ENCODE measurements at regions not wholly inside any gene's neighbourhood (a gene's known extent, or its start where the extent isn't known, plus 50 kb on each side); places are given as distances from the start of the nearest gene placed in this dataset.

DNA sequence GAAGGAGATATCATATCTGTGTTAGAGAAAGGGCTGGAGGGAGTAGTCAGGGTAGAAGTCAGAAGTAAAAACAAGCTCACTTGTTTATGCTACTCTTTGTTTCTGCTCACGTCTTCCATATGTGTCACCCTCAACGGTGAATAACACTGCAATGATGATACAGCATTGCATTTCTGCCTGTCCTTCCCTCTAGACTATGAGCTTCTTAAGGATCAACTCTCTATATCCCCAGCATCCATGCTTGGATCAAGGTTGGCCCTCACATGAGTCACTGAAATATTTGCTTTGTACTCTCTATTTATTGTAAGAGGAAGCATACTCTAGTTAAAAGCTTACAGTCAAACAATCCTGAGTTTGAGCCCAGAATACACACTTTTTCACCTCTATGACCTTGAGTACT lies 406.0 kb downstream of the RFC3 start:
- Histone ChIP-seq H3K36me3 (ENCODE audit: control insufficient read depth, insufficient read depth, low read length) (no peaks in the 10 kb centered on the region), H3K4me3 (ENCODE audit: extremely low read depth, insufficient read depth, low read length, poor library complexity, severe bottlenecking) (no peak overlapping the region), H3K4me1 (ENCODE audit: control insufficient read depth, insufficient read depth, low read length, poor library complexity, severe bottlenecking) (no peaks in the 10 kb centered on the region), H3K27ac (ENCODE audit: low read depth, low read length, severe bottlenecking) (no peak overlapping the region), H3K9me3 (ENCODE audit: control insufficient read depth, low read length) (no peaks in the 10 kb centered on the region)
- 86 to 88% methylated on average over 2 of the region's 2 CpGs for WGBS, 2 experiments (ENCODE audit: insufficient coverage in 2 of 2)

GRCh38 chr13:34224877-34225276 lies 406.9 kb downstream of the RFC3 start:
- no peak overlapping the region for H3K4me3 ChIP-seq (ENCODE audit: extremely low read depth, insufficient read depth, low read length, poor library complexity, severe bottlenecking)
- H3K9me3 ChIP-seq (ENCODE audit: control insufficient read depth, low read length) = no peaks in the 10 kb centered on the region
- H3K4me1 ChIP-seq (ENCODE audit: control insufficient read depth, insufficient read depth, low read length, poor library complexity, severe bottlenecking) = no peaks in the 10 kb centered on the region
- H3K36me3 ChIP-seq (ENCODE audit: control insufficient read depth, insufficient read depth, low read length) = no peaks in the 10 kb centered on the region
- H3K27ac ChIP-seq (ENCODE audit: low read depth, low read length, severe bottlenecking) = no peak overlapping the region
- WGBS, 2 experiments (ENCODE audit: insufficient coverage in 2 of 2) = 98 to 100% methylated on average over 10 of the region's 10 CpGs

GRCh38 chr13:34230271-34230670 lies 412.3 kb downstream of the RFC3 start:
- H3K9me3 ChIP-seq (ENCODE audit: control insufficient read depth, low read length) = no peaks in the 10 kb centered on the region
- H3K4me1 ChIP-seq (ENCODE audit: control insufficient read depth, insufficient read depth, low read length, poor library complexity, severe bottlenecking) = no peaks in the 10 kb centered on the region
- H3K4me3 ChIP-seq (ENCODE audit: extremely low read depth, insufficient read depth, low read length, poor library complexity, severe bottlenecking) = no peak overlapping the region
- no peak overlapping the region for H3K27ac ChIP-seq (ENCODE audit: low read depth, low read length, severe bottlenecking)
- H3K36me3 ChIP-seq (ENCODE audit: control insufficient read depth, insufficient read depth, low read length) = no peaks in the 10 kb centered on the region

GRCh38 chr13:34241332-34241731 lies 423.4 kb downstream of the RFC3 start:
- Histone ChIP-seq H3K4me3 (ENCODE audit: extremely low read depth, insufficient read depth, low read length, poor library complexity, severe bottlenecking) (no peak overlapping the region), H3K27ac (ENCODE audit: low read depth, low read length, severe bottlenecking) (no peak overlapping the region), H3K9me3 (ENCODE audit: control insufficient read depth, low read length) (no peaks in the 10 kb centered on the region), H3K36me3 (ENCODE audit: control insufficient read depth, insufficient read depth, low read length) (no peaks in the 10 kb centered on the region), H3K4me1 (ENCODE audit: control insufficient read depth, insufficient read depth, low read length, poor library complexity, severe bottlenecking) (no peaks in the 10 kb centered on the region)
- WGBS, 2 experiments (ENCODE audit: insufficient coverage in 2 of 2) = 88 to 91% methylated on average over 5 of the region's 5 CpGs

GRCh38 chr13:34243403-34243802 lies 425.5 kb downstream of the RFC3 start:
- H3K27ac ChIP-seq (ENCODE audit: low read depth, low read length, severe bottlenecking) = no peak overlapping the region
- no peaks in the 10 kb centered on the region for H3K9me3 ChIP-seq (ENCODE audit: control insufficient read depth, low read length)
- WGBS, 2 experiments (ENCODE audit: insufficient coverage in 2 of 2) = 100% methylated on average over 1 to 2 of the region's 3 CpGs
- no peak overlapping the region for H3K4me3 ChIP-seq (ENCODE audit: extremely low read depth, insufficient read depth, low read length, poor library complexity, severe bottlenecking)
- H3K4me1 ChIP-seq (ENCODE audit: control insufficient read depth, insufficient read depth, low read length, poor library complexity, severe bottlenecking) = no peaks in the 10 kb centered on the region
- H3K36me3 ChIP-seq (ENCODE audit: control insufficient read depth, insufficient read depth, low read length) = no peaks in the 10 kb centered on the region

DNA sequence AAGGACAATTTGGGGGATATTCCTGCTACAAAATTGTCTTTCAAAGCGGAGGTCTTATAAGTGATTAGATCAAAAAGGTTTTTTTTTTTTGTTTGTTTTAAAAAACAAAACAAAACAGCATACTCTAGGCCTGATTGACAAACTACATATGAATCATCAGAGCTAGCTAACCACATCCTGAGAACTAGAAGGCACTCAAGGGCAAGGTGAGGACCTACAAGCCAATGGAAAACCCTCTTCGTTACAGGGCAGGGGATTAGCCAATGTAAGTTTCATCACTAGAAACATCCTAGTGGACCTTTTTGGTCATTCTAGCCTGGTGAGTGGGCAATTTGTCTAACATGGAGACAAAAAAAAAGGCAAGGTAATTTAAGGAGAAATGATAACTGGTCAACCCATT lies 428.6 kb downstream of the RFC3 start:
- 100% methylated on average over 1 of the region's 2 CpGs for WGBS, 2 experiments (ENCODE audit: insufficient coverage in 2 of 2)
- Histone ChIP-seq H3K9me3 (ENCODE audit: control insufficient read depth, low read length) (no peaks in the 10 kb centered on the region), H3K4me3 (ENCODE audit: extremely low read depth, insufficient read depth, low read length, poor library complexity, severe bottlenecking) (no peak overlapping the region)

DNA sequence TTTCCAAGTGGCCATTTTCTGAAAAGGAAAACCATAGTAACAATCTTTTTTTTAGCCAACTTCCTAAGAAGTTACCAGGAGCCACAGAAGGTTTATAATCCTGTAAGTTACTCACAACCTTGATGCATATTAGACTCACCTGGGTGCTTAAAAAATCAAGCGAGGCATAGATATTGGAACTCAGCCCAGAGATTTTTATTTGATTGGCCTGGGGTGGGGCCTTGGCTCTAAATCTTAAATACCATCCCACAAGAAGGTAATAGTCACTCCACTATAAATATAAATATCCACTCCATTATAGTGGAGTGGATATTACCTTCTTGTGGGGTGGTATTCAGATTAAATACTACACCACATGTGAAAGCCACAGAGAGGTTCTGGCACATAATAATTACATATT lies 429.6 kb downstream of the RFC3 start:
- Histone ChIP-seq H3K9me3 (ENCODE audit: control insufficient read depth, low read length) (no peaks in the 10 kb centered on the region), H3K36me3 (ENCODE audit: control insufficient read depth, insufficient read depth, low read length) (no peaks in the 10 kb centered on the region), H3K4me1 (ENCODE audit: control insufficient read depth, insufficient read depth, low read length, poor library complexity, severe bottlenecking) (no peaks in the 10 kb centered on the region), H3K4me3 (ENCODE audit: extremely low read depth, insufficient read depth, low read length, poor library complexity, severe bottlenecking) (no peak overlapping the region), H3K27ac (ENCODE audit: low read depth, low read length, severe bottlenecking) (no peak overlapping the region)
- WGBS, 2 experiments (ENCODE audit: insufficient coverage in 2 of 2) = no CpG with 5 or more reads among the region's 1 CpG

More for the DNA sequence above, 428.6 kb downstream of the RFC3 start:
- H3K27ac ChIP-seq (ENCODE audit: low read depth, low read length, severe bottlenecking) = no peak overlapping the region
- H3K4me1 ChIP-seq (ENCODE audit: control insufficient read depth, insufficient read depth, low read length, poor library complexity, severe bottlenecking) = no peaks in the 10 kb centered on the region
- H3K36me3 ChIP-seq (ENCODE audit: control insufficient read depth, insufficient read depth, low read length) = no peaks in the 10 kb centered on the region

DNA sequence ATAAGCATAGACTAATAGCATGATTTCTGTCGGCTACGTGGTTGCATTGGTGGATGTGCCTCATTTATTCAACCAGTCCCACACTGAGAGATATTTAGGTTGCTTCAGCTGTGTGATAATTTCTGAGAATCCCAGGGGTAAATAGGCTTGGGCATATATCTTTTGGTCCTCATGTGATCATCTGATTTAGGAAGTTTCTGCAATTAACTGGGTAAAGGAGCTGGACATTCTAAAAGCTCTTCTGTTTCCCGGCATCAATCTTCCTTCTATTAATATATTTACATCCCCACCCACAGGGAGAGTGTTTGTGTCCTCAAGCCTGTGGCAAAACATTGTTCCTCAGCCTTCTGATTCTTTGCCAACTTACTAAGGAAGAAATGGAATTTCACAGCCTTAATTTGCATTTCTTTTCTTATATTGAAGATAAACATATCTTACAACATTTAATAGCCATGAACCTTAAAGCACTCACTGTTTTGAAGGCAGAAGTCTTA lies 431.6 kb downstream of the RFC3 start:
- H3K4me3 ChIP-seq (ENCODE audit: extremely low read depth, insufficient read depth, low read length, poor library complexity, severe bottlenecking) = no peak overlapping the region
- no peaks in the 10 kb centered on the region for H3K9me3 ChIP-seq (ENCODE audit: control insufficient read depth, low read length)
- WGBS, 2 experiments (ENCODE audit: insufficient coverage in 2 of 2) = 83 to 95% methylated on average over 1 to 3 of the region's 3 CpGs
- H3K4me1 ChIP-seq (ENCODE audit: control insufficient read depth, insufficient read depth, low read length, poor library complexity, severe bottlenecking) = no peaks in the 10 kb centered on the region
- H3K36me3 ChIP-seq (ENCODE audit: control insufficient read depth, insufficient read depth, low read length) = no peaks in the 10 kb centered on the region
- H3K27ac ChIP-seq (ENCODE audit: low read depth, low read length, severe bottlenecking) = no peak overlapping the region

GRCh38 chr13:34250151-34250670 lies 432.3 kb downstream of the RFC3 start:
- no peaks in the 10 kb centered on the region for H3K9me3 ChIP-seq (ENCODE audit: control insufficient read depth, low read length)
- H3K4me3 ChIP-seq (ENCODE audit: extremely low read depth, insufficient read depth, low read length, poor library complexity, severe bottlenecking) = no peak overlapping the region
- H3K4me1 ChIP-seq (ENCODE audit: control insufficient read depth, insufficient read depth, low read length, poor library complexity, severe bottlenecking) = no peaks in the 10 kb centered on the region
- no CpG with 5 or more reads among the region's 3 CpGs for WGBS, 2 experiments (ENCODE audit: insufficient coverage in 2 of 2)
- no peaks in the 10 kb centered on the region for H3K36me3 ChIP-seq (ENCODE audit: control insufficient read depth, insufficient read depth, low read length)
- no peak overlapping the region for H3K27ac ChIP-seq (ENCODE audit: low read depth, low read length, severe bottlenecking)

DNA sequence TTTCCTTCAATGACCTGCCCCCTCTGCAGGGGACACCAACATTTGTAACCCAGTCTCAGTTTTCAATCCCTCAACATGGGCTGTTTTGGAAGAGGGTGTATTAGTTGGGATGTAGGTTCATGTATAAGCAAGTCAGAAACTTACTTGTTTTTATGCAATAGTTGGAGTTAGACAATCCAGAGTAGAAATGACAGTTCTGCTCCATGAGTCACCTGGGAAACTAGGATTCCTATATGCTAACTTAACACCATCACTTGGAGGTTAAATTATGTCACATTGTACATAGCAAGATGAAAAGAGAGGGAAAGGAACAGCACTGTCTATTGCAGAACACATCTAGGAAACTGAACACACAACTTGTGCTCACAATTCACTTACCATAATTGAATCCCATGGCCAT lies 436.4 kb downstream of the RFC3 start:
- no peak overlapping the region for H3K4me3 ChIP-seq (ENCODE audit: extremely low read depth, insufficient read depth, low read length, poor library complexity, severe bottlenecking)
- no peaks in the 10 kb centered on the region for H3K4me1 ChIP-seq (ENCODE audit: control insufficient read depth, insufficient read depth, low read length, poor library complexity, severe bottlenecking)

GRCh38 chr13:34255711-34256110 lies 437.8 kb downstream of the RFC3 start:
- no peaks in the 10 kb centered on the region for H3K36me3 ChIP-seq (ENCODE audit: control insufficient read depth, insufficient read depth, low read length)
- H3K9me3 ChIP-seq (ENCODE audit: control insufficient read depth, low read length) = no peaks in the 10 kb centered on the region
- H3K27ac ChIP-seq (ENCODE audit: low read depth, low read length, severe bottlenecking) = no peak overlapping the region
- 79 to 91% methylated on average over 2 of the region's 3 CpGs for WGBS, 2 experiments (ENCODE audit: insufficient coverage in 2 of 2)
- H3K4me3 ChIP-seq (ENCODE audit: extremely low read depth, insufficient read depth, low read length, poor library complexity, severe bottlenecking) = no peak overlapping the region
- no peaks in the 10 kb centered on the region for H3K4me1 ChIP-seq (ENCODE audit: control insufficient read depth, insufficient read depth, low read length, poor library complexity, severe bottlenecking)

More for the DNA sequence above, 436.4 kb downstream of the RFC3 start:
- Histone ChIP-seq H3K36me3 (ENCODE audit: control insufficient read depth, insufficient read depth, low read length) (no peaks in the 10 kb centered on the region), H3K27ac (ENCODE audit: low read depth, low read length, severe bottlenecking) (no peak overlapping the region), H3K9me3 (ENCODE audit: control insufficient read depth, low read length) (no peaks in the 10 kb centered on the region)
